ENCODE measurements at regions not wholly inside any gene's neighbourhood (a gene's known extent, or its start where the extent isn't known, plus 50 kb on each side); places are given as distances from the start of the nearest gene placed in this dataset.
A peak's percentile ranks its signal among the peaks of the same experiment; 100 is the strongest.

DNA sequence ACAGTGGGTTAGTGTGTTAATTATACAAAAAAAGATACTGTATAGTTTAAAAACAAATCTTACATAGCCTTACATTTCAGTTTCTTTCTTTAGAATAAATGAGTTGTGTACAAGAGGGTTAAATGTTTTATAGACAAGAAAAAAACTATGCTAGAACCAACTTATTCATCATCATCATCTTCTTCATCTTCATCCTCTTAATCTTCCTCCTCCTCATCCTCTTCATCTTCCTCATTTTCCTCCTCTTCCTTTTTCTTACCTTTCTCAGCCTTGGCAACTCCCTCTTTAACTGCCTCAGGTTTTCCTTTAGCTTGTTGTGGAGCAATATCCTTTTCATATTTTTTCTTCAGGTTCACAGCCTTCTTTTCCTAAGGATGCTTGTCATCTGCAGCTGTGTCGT is 53.7 kb downstream of the RPS12 start:
- DNase-seq (ENCODE audit: low read depth, low spot score), result no peak

DNA sequence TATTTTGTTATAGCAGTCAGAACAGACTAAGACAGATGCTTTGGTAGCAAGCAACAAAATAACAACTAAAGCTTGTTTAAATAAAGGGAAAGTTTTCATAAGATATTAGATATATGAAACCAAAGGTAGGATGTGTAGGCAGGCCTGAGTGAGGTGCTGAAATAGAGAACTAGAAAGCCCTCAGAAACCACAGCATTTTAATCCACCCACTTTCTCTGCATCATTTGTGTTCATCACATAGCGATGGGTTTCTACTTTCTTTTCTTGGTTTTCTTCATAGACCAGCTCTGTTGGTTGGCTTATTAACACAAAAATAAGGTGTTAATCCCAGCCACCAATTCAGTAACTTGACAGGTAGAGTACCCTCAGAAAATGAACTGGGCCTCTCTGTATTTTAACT is 58.6 kb downstream of the RPS12 start:
- no peak for DNase-seq (ENCODE audit: low read depth, low spot score)

DNA sequence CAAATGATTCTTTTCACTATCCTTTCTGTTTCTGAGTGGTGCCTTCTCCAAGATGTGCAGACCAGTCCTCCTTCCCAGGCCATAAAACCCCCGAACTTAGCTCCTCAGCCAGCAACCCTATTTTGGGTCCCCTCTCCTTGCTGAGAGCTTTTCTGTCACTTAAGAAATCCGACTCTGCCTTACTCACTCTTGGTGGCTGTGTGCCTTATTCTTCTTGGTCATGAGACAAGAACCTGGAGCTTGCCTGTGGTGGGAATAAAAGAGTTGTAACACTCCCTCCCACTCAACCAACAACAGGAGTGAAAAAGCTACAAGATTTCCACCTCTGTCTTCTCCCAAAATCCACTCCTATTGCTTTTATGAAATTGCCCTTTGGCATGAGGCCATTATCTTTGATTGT is 62.6 kb downstream of the RPS12 start:
- no peak for DNase-seq (ENCODE audit: low read depth, low spot score)

DNA sequence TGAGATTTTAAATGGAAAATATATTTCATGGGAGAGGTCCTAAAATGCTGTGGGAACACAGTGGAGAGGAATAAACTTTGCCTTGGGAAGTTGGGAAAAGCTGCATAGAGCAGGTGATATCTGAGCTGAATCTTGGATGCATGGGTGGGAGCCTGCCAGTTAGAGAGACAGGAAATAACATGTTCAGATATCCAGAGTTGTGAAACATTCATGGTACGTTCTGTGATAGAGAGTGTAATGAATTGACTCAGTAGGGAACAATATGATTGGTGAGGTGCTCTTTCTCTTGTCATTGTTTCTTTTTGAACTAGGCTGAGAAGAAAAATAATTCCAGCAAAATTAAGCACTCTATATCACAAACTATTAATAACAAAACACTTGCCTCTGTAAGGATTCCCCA is 72.8 kb downstream of the RPS12 start:
- DNase-seq (ENCODE audit: low read depth, low spot score), result no peak

DNA sequence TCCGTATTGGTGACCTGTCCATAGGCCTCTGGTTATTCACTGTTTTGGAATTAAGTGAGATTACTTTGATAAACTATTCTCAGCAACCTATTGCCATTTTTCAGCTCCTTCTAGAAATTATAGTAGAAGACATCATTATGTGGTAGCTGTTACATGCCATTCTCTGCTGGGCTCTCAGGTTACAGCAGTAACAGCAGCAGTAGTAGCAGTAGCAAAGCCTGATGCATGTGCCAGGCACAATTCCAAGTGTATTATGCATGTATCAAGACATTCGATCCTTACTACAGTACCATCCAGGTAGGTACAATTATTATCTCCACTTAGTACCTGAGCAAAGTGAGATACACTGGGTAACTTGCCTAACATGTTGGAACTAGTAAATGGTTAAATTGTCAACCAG is 74.3 kb downstream of the RPS12 start:
- DNase-seq (ENCODE audit: low read depth, low spot score), result no peak

DNA sequence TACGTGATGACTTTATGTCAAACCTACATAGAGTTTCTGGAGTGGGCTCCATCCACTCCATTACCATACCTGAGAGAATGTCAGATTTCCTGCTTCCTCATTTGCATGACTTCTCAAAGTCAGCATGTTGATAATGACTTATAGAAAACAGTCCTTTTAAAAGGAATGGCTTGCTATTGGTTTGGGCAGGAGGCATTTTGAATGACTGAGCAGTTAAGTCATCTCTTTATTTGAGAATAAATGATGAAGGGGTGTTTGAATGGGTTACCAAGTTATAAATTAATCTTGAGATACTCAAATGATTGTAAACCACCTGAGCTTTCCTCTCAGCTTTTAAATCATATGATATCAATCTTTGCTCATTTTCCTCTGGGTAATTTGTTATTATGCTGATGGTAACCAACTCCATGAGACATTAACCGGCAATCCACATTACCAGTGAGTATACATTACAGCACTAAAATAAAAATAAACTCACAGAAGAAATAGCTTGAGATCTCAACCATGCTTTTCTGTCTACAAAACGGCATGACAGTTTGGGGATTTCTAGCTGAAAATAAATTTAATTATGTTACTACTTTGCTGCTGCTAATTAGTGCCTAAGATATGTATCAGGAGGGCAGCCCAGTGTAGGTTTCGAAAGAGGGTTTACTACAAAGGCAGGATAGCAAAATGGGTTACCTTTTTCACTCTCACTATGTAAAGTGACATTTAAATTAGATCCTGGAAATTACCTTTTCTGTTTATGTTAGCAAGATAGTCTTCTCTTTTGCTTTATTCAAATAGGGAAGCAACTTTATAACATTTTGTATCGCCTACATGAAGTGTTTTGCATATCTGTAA is 78.8 kb downstream of the RPS12 start:
- DNase-seq (ENCODE audit: low read depth, low spot score), result no peak

DNA sequence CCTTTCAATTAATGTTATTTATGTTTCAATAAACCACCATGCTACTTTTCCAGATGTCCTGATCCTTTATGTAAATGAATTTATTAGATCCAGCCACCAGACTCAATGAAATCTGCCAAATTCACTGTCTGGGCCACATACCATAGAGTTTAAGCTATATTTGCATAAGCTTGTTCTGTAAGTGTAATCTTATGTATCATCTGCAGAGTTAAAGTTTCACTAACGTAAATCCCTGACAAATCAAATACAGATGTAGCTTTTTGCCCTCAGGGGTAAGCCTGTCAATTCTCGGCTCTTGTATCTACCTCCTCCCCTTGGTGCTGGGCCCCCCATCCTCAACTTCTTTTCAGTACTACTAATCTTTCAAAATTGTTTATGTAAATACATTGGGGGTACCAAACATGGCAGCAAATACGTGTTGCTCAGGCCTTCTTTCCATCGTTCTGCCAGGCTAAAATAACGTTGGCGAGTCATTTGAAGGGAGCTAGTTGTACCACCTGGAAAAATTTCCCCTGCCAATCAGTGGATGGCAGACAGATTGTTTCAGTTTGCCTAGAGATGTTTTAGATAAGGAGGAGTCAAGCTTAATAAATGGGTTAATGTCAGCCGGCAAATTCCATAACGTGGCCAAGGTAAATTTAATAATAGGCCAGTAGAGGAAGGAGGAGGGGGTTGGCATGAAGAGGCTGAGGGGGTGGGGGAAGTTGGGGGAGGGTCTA is 79.6 kb downstream of the RPS12 start:
- no peak for DNase-seq (ENCODE audit: low read depth, low spot score)

DNA sequence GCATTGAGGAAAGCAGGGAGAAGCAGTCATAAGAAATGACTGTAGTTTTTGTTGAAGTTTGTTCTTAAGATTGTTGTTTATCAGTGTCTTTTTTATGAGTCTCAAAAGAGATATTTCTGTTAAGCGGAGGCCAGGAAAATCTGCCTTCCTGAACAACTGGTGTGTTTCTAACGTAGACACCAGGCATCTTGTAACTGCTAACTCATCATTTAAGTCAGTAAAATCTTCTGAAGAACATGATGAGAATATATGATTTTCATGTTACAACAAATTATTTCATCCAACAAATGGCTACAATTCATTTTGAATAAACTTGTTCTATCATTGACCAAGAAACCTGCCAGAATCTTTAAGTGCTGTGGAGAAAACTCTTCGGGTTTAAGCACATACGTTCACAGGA is 84.0 kb downstream of the RPS12 start:
- DNase-seq (ENCODE audit: low read depth, low spot score), result no peak

DNA sequence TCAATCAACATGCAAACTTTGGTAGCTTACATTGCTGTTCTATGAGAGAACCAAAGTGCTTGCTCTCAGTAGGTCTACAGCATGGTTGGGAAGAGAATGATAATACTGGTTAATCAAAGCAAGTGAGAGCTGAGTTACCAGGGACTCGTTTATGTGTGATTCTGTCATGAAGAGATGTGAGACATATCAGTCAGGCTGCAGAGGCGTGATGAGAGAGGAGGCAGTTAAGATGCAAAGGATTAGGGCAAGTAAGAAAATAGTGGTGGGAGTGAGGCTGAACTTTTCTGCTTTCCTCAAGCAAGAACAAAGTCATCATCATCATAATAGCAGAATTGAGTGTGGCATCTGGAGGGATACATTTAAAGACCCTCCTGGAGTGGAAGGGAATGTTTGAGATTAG is 86.5 kb downstream of the RPS12 start:
- DNase-seq (ENCODE audit: low read depth, low spot score), result no peak

DNA sequence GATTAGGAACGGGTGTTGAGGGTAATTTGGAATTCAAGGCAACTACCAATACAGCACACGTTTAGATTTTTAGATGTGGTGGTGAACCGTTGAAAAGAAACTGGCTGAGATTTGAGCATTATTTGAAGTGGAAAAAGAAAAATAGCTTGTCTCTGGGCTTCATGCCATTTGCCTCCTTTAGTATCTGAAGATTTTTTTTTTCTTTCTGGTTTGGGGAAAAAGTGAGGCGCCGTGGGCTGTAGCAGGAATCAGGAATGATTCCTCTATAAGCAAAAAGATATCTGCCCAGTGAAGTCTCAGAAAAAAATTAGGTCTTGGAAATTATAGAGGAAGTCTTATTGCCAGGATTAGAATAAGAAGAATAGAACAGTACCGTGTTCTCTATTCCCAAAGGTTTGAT is 88.5 kb downstream of the RPS12 start:
- DNase-seq (ENCODE audit: low read depth, low spot score), result no peak

DNA sequence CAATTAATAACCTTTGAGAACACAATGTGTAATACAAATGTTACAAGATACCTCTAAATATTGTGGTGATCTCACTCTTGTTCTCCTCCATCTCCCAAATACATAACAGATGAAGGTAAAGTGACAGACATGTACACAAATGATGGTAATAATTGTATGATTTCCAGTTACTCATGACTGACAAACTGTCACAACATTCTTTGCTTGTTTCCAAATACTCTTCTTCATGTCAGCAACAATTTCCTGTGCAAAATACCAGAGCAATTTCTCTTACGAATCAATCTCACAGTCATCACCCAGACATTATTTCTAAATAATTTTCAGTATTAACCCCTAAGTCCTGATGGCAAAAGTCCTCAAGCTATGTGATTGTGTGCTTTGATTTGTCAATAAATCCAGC is 92.9 kb downstream of the RPS12 start:
- DNase-seq (ENCODE audit: low read depth, low spot score), result no peak

DNA sequence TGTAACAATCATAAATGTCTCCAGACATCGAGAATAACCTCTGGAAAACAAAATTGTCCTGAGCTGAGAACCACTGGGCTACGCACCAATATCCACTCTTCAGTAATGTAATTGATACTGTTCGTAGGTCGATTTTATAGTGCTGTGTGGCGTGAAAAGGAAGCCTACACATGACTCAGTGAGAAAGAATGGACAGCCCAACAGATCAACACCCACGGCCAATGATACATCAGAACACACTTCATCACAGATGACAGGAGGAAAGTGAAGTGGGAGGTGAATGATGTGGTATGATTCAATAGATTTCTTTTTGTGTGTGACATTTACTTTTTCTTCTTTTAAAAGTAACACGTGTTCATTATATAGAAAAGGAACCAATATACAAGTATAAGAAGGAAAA is 93.5 kb downstream of the RPS12 start:
- no peak for DNase-seq (ENCODE audit: low read depth, low spot score)

DNA sequence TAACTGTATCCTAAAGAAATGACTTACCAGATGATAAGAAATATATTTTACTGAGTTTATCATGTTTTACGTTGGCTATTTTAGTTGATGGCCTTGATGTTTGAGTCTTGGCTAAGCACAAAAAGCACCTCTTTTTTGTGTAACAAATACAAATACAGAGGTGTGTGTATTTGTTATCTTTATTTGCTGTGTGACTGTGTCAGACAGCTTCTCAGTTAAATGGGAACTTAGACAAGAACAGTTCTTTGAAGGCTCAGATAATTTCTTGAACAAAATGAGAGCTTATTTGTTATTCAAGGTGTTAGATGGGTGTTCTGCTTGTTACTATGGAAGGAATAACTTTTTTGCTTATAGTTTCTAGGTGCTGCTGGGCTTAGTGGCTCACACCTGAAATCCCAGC is 95.4 kb downstream of the RPS12 start:
- DNase-seq (ENCODE audit: low read depth, low spot score), result no peak

DNA sequence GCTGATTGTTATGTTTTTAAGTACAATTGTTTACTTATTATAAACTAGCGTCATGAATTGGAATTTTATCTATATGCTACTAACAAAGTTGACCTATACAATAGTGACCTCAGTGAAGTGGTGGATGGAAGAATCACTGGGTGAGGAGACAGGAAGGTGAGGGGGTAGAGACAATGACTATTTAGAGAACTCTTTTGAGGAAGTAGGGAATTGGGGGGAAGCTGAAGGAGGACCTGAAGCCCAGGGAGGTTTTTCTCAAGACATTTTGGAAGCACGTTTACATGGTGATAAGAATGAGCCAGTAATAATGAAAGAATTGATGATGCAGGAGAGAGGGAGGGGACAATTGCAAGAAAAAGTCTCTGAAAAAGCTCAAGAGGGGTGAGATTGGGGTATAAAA is 96.4 kb downstream of the RPS12 start:
- DNase-seq (ENCODE audit: low read depth, low spot score), result no peak

DNA sequence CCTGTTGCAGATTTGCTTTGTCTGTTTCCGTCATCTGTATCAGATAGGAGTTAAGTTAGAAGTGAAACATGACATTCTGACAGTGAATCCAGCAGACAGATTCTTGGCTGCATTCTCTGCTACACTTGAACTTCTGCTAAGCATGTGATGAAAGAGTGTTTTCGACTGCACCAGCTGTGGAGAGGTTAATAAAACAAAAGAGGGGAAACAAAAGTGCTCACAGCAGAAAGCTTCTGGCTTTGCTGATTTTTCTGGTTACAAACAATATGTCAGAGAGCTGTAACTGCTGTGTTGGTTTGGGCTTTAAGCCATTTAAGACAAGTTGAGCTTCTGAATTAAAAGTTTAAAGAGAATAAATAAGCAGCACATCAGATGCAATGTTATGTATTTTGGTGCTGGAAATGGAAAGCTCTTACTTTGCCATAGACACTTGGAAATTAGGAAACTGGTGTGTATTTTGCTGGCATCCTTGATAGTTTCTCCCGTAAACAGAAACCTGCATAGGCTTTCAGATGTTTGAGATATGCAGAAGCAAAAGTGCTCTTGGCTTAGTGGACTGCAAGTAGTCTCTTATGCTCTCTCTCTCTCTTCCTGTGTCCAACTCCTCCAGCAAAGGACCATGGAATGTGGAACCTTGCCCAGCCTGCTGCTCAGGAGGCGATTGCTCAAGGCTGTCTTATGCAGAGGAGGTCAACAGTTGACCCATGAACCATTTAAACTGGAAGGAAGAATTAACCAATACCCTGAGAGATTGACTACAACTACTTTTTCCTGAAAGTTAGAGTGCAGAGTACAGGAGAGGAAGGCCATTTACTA is 104.9 kb downstream of the RPS12 start:
- DNase-seq (ENCODE audit: low read depth, low spot score), result peak; percentile 11

DNA sequence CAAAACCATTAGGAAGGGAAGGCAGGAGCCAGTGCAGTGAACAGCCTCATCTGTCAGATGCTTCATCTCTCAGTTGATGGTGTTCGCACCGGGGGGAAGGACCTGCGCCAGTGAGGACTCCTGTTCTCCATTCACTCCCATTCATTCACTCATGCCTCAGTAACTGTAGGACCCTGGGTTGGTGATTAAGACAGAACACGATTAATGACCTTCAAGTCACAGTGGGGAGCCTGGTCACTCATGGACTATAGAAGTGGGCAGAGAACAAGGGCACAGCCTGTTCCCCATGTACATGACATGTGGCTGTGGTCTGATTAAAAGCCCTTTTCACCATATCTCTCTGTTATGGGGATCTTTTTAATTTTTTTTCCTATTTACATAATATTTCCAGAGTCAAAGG is 113.3 kb downstream of the RPS12 start:
- DNase-seq (ENCODE audit: low read depth, low spot score), result no peak

DNA sequence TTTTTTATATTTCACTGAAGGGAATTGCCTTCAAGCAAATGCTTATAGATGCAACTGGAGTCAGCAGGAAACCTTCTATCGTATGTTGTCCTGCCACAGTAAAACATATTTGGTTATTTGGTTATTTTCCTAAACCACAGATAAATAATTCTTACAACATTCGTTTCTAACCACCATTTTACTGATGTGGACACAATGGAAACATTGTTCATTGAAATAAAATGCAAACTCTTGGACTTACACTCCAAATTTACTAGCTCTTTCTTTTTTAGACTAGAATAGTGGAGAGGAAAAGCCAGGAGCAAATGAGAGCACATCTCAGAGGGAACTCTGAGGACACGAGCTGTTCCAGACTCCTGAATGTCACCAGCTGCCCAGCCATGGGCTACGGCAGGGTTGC is 114.8 kb downstream of the RPS12 start:
- DNase-seq (ENCODE audit: low read depth, low spot score), result no peak

DNA sequence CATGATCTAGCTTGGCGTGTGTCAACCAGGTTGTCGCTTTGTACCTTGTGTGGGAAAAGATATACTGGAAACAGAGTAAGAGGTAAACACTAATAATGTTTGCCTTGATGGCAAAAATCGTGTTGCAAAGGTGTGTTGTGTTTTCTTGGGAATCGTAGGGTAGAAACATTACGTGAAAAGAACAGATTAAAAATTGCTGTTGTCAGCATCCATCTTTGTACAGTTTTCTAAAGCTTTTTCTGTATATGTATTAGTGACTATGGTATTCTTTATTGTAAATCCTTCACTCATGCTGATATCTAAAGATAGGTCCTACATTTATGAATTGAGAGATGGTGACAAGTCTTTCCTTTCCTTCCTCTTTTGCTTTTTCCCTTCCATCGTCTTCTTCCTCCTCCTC is 116.9 kb downstream of the RPS12 start:
- no peak for DNase-seq (ENCODE audit: low read depth, low spot score)

DNA sequence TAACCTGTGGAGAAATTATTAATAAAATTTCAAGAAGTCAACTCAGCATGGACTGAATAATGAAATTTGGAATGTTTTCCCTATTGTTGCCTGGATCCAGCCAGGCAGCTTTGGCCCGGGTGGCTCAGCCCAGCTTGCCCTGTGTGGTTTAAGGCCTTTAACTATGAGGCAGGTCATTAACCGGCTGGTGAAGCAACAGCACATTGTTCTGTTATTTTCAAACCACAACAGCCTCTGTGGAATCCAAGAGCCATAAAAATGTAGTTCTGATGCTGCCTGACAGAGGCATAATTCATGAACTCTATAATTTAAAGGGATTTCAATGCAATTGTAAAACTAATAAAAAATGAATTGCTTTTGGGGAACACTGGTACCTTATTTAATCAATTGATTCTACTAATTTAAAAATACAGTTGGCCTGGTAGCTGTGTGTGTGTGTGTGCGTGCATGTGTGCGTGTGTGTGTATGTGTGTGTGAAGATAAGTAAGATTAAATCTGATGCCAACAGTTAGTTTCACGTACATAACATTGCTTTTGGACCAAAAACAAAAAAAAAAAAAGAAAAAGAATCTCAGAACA is 117.7 kb downstream of the RPS12 start:
- DNase-seq (ENCODE audit: low read depth, low spot score), result no peak

DNA sequence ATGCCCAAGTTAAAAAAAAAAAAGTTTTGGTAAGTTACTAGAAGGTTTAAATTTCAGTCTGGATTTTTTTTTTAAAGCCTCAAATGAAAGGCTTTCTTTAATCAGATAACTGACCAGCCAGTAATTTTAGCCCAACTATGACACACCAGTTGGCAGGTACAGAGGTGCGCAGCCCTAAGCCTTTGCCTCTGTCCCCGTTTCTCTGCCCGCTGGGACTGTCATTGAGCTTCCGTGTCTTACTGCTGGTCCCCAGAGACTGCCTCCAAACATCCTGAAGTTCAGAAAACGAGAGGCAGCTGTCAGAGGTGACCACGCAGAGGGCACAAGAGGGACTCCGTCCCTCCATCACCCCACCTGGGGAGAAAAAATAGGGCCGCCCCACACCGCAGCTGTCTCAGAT is 118.2 kb downstream of the RPS12 start:
- no peak for DNase-seq (ENCODE audit: low read depth, low spot score)

DNA sequence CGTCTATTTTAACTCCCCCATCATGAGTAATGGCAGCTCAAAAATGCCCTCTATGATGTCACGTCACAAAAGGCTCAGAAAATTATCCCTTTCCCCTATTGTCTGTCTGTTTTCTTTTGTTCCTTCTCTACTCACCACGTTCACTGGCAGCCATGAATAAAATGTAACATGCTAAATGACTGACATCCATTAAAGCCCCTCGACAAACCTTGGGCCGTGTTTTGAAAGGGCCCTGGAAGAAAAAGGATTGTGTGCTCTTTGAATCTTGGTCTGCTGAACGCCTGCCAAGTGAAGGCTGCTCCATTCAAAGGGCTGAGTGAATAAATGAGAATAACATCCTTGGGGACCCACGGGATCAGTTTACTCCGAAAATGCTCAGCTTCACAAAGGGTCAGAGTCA is 118.7 kb downstream of the RPS12 start:
- no peak for DNase-seq (ENCODE audit: low read depth, low spot score)

DNA sequence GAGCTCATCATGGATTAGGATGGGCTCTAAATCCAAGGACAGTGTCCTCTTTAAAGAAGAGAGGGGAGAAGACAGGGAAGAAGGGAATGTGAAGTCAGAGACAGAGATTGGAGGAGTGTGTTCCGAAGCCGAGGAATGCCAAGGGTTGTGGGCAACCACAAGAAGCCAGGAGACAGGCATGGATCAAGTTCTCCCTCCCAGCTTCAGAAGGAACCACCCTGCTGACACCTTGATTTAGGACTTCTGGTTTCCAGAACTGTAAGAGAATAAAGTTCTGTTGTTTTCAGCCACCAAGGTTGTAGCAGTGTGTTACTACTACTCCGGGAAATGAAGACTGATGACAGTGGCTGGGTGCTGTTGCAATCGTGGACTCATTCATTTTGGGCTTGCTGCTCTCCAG is 120.1 kb downstream of the RPS12 start:
- DNase-seq (ENCODE audit: low read depth, low spot score), result no peak

All from pulmonary artery endothelial cell (primary cell).